HG02763 (cell line): ENCODE measurements at regions not wholly inside any gene's neighbourhood (a gene's known extent, or its start where the extent isn't known, plus 50 kb on each side); places are given as distances from the start of the nearest gene placed in this dataset.

Experiments
- ATAC-seq: cut with Tn5 transposase; IDR thresholded peaks from one replicate; pipeline ENCODE4 v1.9.1; 2021; ENCODE audit warnings: mild to moderate bottlenecking, moderate library complexity; ENCODE audit not compliant: unreplicated experiment

DNA sequence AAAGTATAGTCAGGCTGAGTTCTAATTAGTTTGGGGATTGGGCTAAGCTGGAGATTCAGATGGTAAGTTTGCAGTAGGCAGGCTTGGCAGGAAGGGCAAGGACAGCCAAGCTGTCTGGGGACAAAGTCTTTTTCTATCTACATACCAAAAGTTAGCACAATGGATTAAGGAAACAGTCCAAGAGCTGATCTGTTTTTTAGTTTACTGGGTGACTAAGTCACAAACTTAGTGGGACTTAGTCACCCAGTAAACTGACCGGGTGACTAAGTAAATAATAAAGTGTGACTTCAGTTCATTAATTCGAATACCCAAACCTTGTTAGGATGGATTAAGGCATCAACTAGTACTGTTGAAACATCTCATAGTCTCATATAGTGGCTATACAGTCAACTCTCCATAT lies 1386.0 kb upstream of the CELF4 start:
- no peak for ATAC-seq

DNA sequence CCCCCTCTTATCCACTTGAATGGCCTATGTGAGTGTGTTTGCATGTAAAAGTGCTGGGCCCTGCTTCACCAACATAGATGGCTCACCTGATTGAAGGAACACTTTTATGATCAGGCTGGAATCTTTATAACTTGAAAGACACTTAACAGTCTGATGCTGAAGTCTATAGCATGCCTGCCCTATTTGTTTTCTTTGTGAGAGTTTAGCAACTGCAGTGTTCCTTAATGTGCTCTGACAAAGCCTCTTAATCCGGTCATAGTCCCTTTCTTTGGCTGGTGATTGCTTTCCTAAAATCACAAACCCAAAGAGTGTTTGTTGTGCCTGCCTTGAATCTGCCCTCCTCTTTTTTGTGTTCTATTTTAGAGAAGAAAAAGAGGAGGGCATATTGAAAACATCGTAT lies 1382.8 kb upstream of the CELF4 start:
- ATAC-seq = no peak

DNA sequence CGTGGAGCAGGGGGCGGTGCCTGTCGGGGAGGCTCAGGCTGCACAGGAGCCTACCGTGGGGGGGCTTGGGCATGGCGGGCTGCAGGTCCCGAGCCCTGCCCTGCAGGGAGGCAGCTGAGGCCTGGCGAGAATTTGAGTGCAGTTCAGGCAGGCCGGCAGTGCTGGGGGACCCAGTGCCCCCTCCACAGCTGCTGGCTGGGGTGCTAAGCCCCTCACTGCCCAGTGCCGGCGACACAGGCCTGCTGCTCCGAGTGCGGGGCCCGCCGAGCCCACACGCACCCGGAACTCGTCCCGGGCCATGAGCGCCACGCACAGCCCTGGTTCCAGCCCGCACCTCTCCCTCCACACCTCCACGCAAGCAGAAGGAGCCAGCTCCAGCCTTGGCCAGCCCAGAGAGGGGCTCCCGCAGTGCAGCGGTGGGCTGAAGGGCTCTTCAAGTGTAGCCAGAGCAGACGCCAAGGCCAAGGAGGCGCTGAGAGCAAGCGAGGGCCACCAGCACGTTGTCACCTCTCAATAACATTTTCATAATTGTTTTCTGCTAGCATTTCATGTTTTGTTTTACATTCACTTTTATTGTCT lies 1378.9 kb upstream of the CELF4 start:
- ATAC-seq = no peak

DNA sequence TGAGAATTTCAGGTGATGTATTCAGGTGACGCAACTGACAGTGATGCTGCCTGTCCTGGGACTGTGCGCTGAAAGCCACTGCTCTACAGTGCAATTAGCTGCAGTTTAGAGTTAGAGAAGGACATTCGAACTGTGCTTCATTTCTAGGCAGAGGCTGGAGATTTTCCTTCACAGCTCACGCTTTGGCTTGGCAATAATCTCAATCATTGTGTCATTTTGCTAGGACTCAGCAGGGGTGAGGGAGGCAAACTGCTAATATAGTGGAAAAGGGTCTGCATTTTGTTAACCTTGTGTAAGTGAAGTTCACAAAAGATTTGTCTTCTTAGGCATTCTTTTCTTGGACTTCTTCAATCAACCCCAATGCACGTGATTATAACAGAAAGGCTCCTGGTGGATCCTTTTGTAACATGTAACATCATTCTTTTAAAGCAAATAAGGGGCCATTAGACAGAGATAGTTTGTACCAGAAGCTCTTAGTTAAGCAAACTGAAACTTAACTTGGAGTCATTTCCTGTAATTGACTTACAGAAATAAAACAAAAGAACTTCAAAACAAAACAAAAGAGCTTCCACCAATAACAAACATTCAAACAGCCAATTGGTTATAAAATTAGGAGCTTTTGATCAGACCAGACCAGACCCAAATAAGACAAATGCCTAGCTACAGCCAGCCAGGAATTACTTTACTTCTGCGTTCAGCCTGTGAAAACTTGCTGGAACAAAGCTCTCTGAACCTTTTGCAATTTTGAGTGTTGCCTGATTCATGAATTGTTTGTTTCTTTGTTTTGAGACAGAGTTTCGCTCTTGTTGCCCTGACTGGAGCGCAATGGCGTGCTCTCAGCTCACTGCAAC lies 1376.3 kb upstream of the CELF4 start:
- no peak for ATAC-seq

DNA sequence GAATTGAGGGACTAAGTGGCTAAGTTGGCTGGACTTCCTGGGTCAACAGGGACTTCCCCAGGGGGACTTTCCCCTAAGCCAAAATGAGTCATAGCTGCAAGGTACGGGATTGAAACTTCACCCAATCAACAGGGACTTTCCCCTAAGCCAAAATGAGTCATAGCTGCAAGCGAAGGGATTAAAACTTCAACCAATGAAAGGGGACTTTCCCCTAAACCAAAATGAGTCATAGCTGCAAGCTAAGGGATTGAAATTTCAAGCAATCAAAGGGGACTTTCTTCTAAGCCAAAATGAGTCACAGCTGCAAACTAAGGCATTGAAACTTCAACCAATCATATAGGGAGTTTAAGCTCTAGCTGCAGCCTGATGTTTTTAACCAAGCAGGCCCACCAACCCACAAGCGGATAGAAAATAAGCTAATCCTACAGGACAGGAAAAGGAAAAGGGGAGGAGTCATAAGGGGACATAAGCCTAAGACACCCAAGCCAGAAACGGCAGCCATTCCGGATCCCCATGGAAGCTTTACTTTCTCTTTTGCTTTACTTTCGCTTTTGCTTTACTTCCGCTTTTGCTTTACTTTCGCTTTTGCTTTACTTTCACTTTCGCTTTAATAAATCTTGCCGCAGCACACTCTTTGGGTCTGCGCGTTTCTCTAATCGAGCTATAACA lies 1375.4 kb upstream of the CELF4 start:
- ATAC-seq = peak; percentile 82

- peak; percentile 16 for ATAC-seq
Observed at GRCh38 chr18:38940475-38940862, 1374.9 kb upstream of the CELF4 start.

GRCh38 chr18:38933910-38934510 lies 1368.4 kb upstream of the CELF4 start:
- ATAC-seq = peak; percentile 82

DNA sequence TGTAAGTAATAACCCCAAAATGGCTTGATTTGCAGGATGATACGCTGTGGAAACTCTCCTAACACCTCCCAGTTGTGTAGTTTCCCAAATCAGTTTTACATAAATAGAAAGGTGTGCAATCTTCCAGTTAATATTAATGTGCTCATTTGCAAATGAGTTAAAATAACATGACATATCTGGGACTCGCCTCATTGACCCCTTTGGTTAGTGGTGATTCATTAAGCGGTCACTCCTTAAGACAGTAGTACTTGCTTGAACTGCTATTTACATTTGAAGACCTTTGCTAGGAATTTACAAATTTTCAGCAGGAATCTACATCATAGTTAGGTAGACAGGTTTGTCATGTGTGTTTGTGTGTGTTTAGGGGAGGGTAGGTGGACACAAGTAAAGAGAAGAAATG lies 1367.7 kb upstream of the CELF4 start:
- ATAC-seq = peak; percentile 31

GRCh38 chr18:38932752-38933151 lies 1367.2 kb upstream of the CELF4 start:
- peak; percentile 52 for ATAC-seq

- ATAC-seq = no peak
Observed at GRCh38 chr18:38931754-38932050, 1366.1 kb upstream of the CELF4 start.

- ATAC-seq = no peak
Observed at GRCh38 chr18:38930881-38931753, 1365.5 kb upstream of the CELF4 start.

- no peak for ATAC-seq
Observed at GRCh38 chr18:38923540-38923939, 1357.9 kb upstream of the CELF4 start.

DNA sequence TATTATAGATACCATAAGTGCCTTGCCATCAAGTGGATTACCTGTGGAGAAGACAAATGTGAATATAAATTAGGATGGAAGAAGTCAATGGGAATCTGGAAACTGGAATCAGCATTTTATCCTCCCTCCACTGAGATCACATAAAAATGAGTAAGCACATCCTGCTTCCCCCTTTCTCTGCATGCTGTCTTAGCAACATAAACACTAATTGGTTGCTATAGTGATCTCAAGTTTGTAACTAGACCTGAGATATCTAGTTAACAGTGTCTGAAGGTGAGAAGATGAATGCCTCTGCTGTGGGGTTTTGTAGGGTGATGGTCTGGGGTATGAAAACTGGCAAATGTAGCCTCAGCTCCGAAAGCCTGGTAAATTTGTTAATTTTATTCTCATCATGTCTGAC lies 1357.5 kb upstream of the CELF4 start:
- no peak for ATAC-seq

- ATAC-seq = no peak
Observed at GRCh38 chr18:38909972-38910371, 1344.4 kb upstream of the CELF4 start.

- no peak for ATAC-seq
Observed at GRCh38 chr18:38902796-38903195, 1337.2 kb upstream of the CELF4 start.

GRCh38 chr18:38900445-38900844 lies 1334.8 kb upstream of the CELF4 start:
- ATAC-seq = no peak

- no peak for ATAC-seq
Observed at GRCh38 chr18:38900031-38900430, 1334.4 kb upstream of the CELF4 start.

DNA sequence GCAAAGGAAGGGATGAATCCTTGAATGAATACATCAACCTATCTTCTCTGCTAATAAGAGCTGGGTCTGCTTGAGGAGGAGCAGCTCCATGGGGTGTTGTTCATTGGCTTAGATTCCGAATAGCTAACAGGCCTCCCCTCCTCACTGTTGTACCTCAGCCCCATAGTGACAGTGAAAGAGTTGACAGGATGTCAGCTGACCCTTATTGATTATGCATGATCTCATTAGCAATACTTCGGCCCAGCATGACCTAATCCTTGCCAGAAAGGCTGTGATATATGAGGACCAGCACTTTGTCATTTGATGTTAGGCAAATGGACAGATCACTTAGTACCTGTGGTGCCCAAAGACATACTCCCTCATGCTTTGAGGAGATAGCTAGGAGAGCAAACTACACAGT lies 1333.7 kb upstream of the CELF4 start:
- no peak for ATAC-seq

DNA sequence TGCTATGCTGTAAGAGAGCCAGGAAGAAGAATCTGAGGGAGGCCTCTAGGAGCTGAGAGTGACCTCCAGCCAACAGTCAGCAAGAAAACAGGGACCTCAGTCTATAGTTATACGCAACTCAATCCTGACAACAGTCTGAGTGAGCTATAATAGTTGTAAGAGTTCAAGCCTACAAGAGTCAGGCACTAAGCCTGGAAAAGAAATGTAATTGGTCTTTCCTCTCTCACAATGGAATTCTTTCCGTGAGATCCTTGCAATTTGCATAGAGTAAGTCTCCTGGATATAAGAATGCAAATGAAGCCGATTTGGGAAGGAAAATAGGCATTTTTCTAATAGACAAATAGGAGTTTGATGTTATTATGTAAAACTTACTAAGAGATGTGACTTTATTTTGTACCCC lies 1332.6 kb upstream of the CELF4 start:
- no peak for ATAC-seq

- no peak for ATAC-seq
Observed at GRCh38 chr18:38895560-38895959, 1330.0 kb upstream of the CELF4 start.

- no peak for ATAC-seq
Observed at GRCh38 chr18:38887671-38888020, 1322.0 kb upstream of the CELF4 start.
